ENCODE measurements at regions not wholly inside any gene's neighbourhood (a gene's known extent, or its start where the extent isn't known, plus 50 kb on each side); places are given as distances from the start of the nearest gene placed in this dataset.

GRCh38 chr10:78748235-78748533 lies 320.6 kb upstream of the ZMIZ1 start:
- Histone ChIP-seq H3K4me1 (ENCODE audit: insufficient read depth, poor library complexity, severe bottlenecking) (no peaks in the 10 kb centered on the region), H3K27me3 (ENCODE audit: insufficient read depth, poor library complexity, severe bottlenecking) (no peaks in the 10 kb centered on the region), H3K36me3 (ENCODE audit: low read depth) (no peaks in the 10 kb centered on the region), H3K27ac (ENCODE audit: poor library complexity, severe bottlenecking) (no peak overlapping the region), H3K4me3 (ENCODE audit: severe bottlenecking) (no peak overlapping the region), H3K9me3 (ENCODE audit: severe bottlenecking) (no peaks in the 10 kb centered on the region)
- no peak for TF ChIP-seq CTCF (IDR thresholded peaks at IDR 0.05; ENCODE audit: poor library complexity, severe bottlenecking)
- ATAC-seq (ENCODE audit: low read depth) = no peak
- no peak for DNase-seq (ENCODE audit: low spot score)

- Histone ChIP-seq H3K4me3 (ENCODE audit: severe bottlenecking) (no peak overlapping the region), H3K9me3 (ENCODE audit: severe bottlenecking) (no peaks in the 10 kb centered on the region), H3K4me1 (ENCODE audit: insufficient read depth, poor library complexity, severe bottlenecking) (no peaks in the 10 kb centered on the region), H3K27me3 (ENCODE audit: insufficient read depth, poor library complexity, severe bottlenecking) (no peaks in the 10 kb centered on the region), H3K27ac (ENCODE audit: poor library complexity, severe bottlenecking) (no peak overlapping the region), H3K36me3 (ENCODE audit: low read depth) (no peaks in the 10 kb centered on the region)
- no peak for DNase-seq (ENCODE audit: low spot score)
- no peak for ATAC-seq (ENCODE audit: low read depth)
- no peak for TF ChIP-seq CTCF (IDR thresholded peaks at IDR 0.05; ENCODE audit: poor library complexity, severe bottlenecking)
Measured at GRCh38 chr10:78749200-78749599, 319.6 kb upstream of the ZMIZ1 start.

- no peaks in the 10 kb centered on the region for H3K4me1 ChIP-seq (ENCODE audit: insufficient read depth, poor library complexity, severe bottlenecking)
- H3K4me3 ChIP-seq (ENCODE audit: severe bottlenecking) = no peak overlapping the region
- TF ChIP-seq CTCF (IDR thresholded peaks at IDR 0.05; ENCODE audit: poor library complexity, severe bottlenecking) = no peak
- no peak overlapping the region for H3K27ac ChIP-seq (ENCODE audit: poor library complexity, severe bottlenecking)
- no peaks in the 10 kb centered on the region for H3K27me3 ChIP-seq (ENCODE audit: insufficient read depth, poor library complexity, severe bottlenecking)
- H3K36me3 ChIP-seq (ENCODE audit: low read depth) = no peaks in the 10 kb centered on the region
- no peaks in the 10 kb centered on the region for H3K9me3 ChIP-seq (ENCODE audit: severe bottlenecking)
- no peak for DNase-seq (ENCODE audit: low spot score)
- no peak for ATAC-seq (ENCODE audit: low read depth)
Measured at GRCh38 chr10:78749898-78750297, 318.9 kb upstream of the ZMIZ1 start.

- H3K9me3 ChIP-seq (ENCODE audit: severe bottlenecking) = no peaks in the 10 kb centered on the region
- no peaks in the 10 kb centered on the region for H3K4me1 ChIP-seq (ENCODE audit: insufficient read depth, poor library complexity, severe bottlenecking)
- H3K4me3 ChIP-seq (ENCODE audit: severe bottlenecking) = no peak overlapping the region
- no peak for DNase-seq (ENCODE audit: low spot score)
- ATAC-seq (ENCODE audit: low read depth) = no peak
- TF ChIP-seq CTCF (IDR thresholded peaks at IDR 0.05; ENCODE audit: poor library complexity, severe bottlenecking) = no peak
- H3K27me3 ChIP-seq (ENCODE audit: insufficient read depth, poor library complexity, severe bottlenecking) = no peaks in the 10 kb centered on the region
- no peaks in the 10 kb centered on the region for H3K36me3 ChIP-seq (ENCODE audit: low read depth)
- no peak overlapping the region for H3K27ac ChIP-seq (ENCODE audit: poor library complexity, severe bottlenecking)
Measured at GRCh38 chr10:78750418-78750817, 318.3 kb upstream of the ZMIZ1 start.

- H3K36me3 ChIP-seq (ENCODE audit: low read depth) = no peaks in the 10 kb centered on the region
- TF ChIP-seq CTCF (IDR thresholded peaks at IDR 0.05; ENCODE audit: poor library complexity, severe bottlenecking) = no peak
- H3K27me3 ChIP-seq (ENCODE audit: insufficient read depth, poor library complexity, severe bottlenecking) = no peaks in the 10 kb centered on the region
- DNase-seq (ENCODE audit: low spot score) = no peak
- H3K4me3 ChIP-seq (ENCODE audit: severe bottlenecking) = no peak overlapping the region
- ATAC-seq (ENCODE audit: low read depth) = no peak
- H3K4me1 ChIP-seq (ENCODE audit: insufficient read depth, poor library complexity, severe bottlenecking) = peaks cover 7% of the 10 kb centered on the region
- H3K27ac ChIP-seq (ENCODE audit: poor library complexity, severe bottlenecking) = no peak overlapping the region
- no peaks in the 10 kb centered on the region for H3K9me3 ChIP-seq (ENCODE audit: severe bottlenecking)
Measured at GRCh38 chr10:78751716-78752115, 317.1 kb upstream of the ZMIZ1 start.
